ENCODE measurements at regions not wholly inside any gene's neighbourhood (a gene's known extent, or its start where the extent isn't known, plus 50 kb on each side); places are given as distances from the start of the nearest gene placed in this dataset.
"Not testable (repeated sequence)": the region's sequence is repeated elsewhere in the genome, so short reads cannot be mapped to it uniquely, and the experiment has no call there.

DNA sequence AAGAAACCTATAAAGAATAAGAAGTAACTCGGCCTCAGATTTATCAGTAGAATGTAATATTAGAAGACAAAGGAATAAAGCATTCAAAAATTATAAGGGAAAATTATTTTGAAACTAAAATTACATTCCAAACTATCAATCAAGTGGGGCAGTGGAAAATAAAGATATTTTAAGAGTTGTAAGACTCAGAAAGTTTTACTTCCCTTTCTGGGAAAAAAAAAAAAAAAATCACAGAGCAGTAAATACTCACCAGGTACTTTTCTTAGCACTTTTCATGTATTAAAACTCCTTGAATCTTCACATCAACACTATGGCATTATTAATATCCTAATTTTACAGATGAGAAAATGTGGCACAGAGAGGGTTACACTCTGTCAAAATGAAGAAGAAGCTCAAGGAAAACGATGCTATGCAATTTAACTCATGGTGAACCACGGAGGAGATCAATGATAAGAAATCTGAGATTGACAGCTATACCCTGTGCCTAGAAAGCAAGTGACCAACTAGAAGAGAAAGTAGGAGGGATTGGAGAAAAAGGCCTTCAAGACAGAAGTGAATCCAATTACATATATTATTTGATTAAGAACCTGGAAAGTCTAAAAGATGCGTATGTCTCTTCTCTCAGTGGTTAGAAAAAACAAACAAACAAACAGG, 238.9 kb upstream of the ID2 start:
- Histone ChIP-seq H3K79me2 (replicated peaks; ENCODE audit: insufficient read depth, low read length) (no peaks in the 10 kb centered on the region), H3K4me2 (ENCODE audit: low read length) (no peak overlapping the region)

DNA sequence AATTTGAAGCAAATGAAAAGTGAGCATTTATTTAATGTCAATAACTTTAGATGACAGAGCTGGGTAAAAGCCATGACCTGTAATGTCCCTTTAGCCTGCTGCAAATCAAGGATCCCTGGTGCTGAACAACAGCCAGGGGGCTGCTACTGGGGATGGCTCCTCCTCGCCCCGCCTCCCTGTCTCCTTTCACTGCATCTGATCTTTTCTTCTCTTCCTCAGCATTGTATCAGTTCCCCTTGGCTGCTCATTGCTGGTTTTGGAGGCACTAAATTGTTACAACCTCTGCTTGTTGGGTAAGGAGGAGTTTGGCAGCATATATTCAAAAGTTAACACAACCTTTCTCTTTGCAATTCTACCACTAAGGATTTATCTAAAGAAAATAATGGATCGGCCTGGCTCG, 236.3 kb upstream of the ID2 start:
- Histone ChIP-seq H3K27me3 (ENCODE audit: insufficient read depth, low read depth, low read length) (no peaks in the 10 kb centered on the region), H3K4me2 (ENCODE audit: low read length) (no peak overlapping the region), H2AFZ (ENCODE audit: low read depth, low read length) (no peak overlapping the region), H4K20me1 (ENCODE audit: insufficient read depth) (no peaks in the 10 kb centered on the region), H3F3A (ENCODE audit: insufficient read depth, low read length, poor library complexity, severe bottlenecking) (no peaks in the 10 kb centered on the region), H3K36me3 (ENCODE audit: insufficient read depth, low read length) (no peaks in the 10 kb centered on the region), H3K79me2 (replicated peaks; ENCODE audit: insufficient read depth, low read length) (no peaks in the 10 kb centered on the region), H3K9ac (ENCODE audit: low read length) (no peak overlapping the region), H3K4me3 (ENCODE audit: low read length) (no peak overlapping the region), H3K9me2 (ENCODE audit: insufficient read depth, low read length) (no peaks in the 10 kb centered on the region), H3K9me3 (ENCODE audit: low read length) (no peaks in the 10 kb centered on the region), H3K27ac (ENCODE audit: low read length) (no peak overlapping the region)
- no peak for TF ChIP-seq CTCF (IDR thresholded peaks at IDR 0.05; ENCODE audit: poor library complexity, severe bottlenecking)
- TF ChIP-seq MXI1 (conservative IDR thresholded peaks at IDR 0.05; ENCODE audit: poor library complexity, severe bottlenecking) = no peak
- no peak for TF ChIP-seq REST (IDR thresholded peaks at IDR 0.05; ENCODE audit: borderline replicate concordance)
- TF ChIP-seq EZH2 (IDR thresholded peaks at IDR 0.05; ENCODE audit: borderline replicate concordance, insufficient read depth, low read length, poor library complexity, severe bottlenecking) = no peak
- TF ChIP-seq EP300 (conservative IDR thresholded peaks at IDR 0.05; ENCODE audit: poor library complexity, severe bottlenecking) = no peak
- no peak for TF ChIP-seq RAD21 (conservative IDR thresholded peaks at IDR 0.05)
- TF ChIP-seq SMC3 (conservative IDR thresholded peaks at IDR 0.05; ENCODE audit: poor library complexity) = no peak

More for the DNA sequence above, 238.9 kb upstream of the ID2 start:
- TF ChIP-seq POLR2AphosphoS5 (IDR thresholded peaks at IDR 0.05) (no peak), REST (IDR thresholded peaks at IDR 0.05; ENCODE audit: borderline replicate concordance) (no peak), MXI1 (conservative IDR thresholded peaks at IDR 0.05; ENCODE audit: poor library complexity, severe bottlenecking) (no peak), EZH2 (IDR thresholded peaks at IDR 0.05; ENCODE audit: borderline replicate concordance, insufficient read depth, low read length, poor library complexity, severe bottlenecking) (no peak), EP300 (conservative IDR thresholded peaks at IDR 0.05; ENCODE audit: poor library complexity, severe bottlenecking) (no peak), RAD21 (conservative IDR thresholded peaks at IDR 0.05) (no peak), TAF1 (IDR thresholded peaks at IDR 0.05; ENCODE audit: low read depth) (no peak)
- no peaks in the 10 kb centered on the region for H4K20me1 ChIP-seq (ENCODE audit: insufficient read depth)
- no peaks in the 10 kb centered on the region for H3F3A ChIP-seq (ENCODE audit: insufficient read depth, low read length, poor library complexity, severe bottlenecking)
- H3K4me3 ChIP-seq (ENCODE audit: low read length) = no peak overlapping the region
- H3K9me2 ChIP-seq (ENCODE audit: insufficient read depth, low read length) = no peaks in the 10 kb centered on the region
- no peaks in the 10 kb centered on the region for H3K36me3 ChIP-seq (ENCODE audit: insufficient read depth, low read length)
- H2AFZ ChIP-seq (ENCODE audit: low read depth, low read length) = no peak overlapping the region
- H3K9ac ChIP-seq (ENCODE audit: low read length) = no peak overlapping the region
- H3K27ac ChIP-seq (ENCODE audit: low read length) = no peak overlapping the region
- no peaks in the 10 kb centered on the region for H3K27me3 ChIP-seq (ENCODE audit: insufficient read depth, low read depth, low read length)
- H3K9me3 ChIP-seq (ENCODE audit: low read length) = no peaks in the 10 kb centered on the region

DNA sequence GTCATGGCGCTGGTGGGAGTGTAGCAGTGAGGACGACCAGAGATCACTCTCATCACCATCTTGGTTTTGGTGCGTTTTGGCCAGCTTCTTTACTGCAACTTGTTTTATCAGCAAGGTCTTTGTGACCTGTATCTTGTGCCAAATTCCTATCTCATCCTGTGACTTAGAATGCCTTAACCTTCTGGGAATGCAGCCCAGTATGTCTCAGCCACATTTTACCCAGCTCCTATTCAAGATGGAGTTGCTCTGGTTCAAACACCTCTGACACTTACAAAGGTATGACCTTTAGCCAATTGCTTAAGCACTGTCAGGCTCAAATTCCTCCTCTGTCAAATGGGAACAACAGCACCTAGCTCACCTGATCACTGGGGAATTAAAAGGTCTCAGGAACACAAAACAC, 235.1 kb upstream of the ID2 start:
- H4K20me1 ChIP-seq (ENCODE audit: insufficient read depth); H3K79me2 ChIP-seq (replicated peaks; ENCODE audit: insufficient read depth, low read length); H3F3A ChIP-seq (ENCODE audit: insufficient read depth, low read length, poor library complexity, severe bottlenecking); H3K4me3 ChIP-seq (ENCODE audit: low read length); H3K4me2 ChIP-seq (ENCODE audit: low read length); H3K9ac ChIP-seq (ENCODE audit: low read length); H3K27me3 ChIP-seq (ENCODE audit: insufficient read depth, low read depth, low read length); H3K36me3 ChIP-seq (ENCODE audit: insufficient read depth, low read length); H3K9me3 ChIP-seq (ENCODE audit: low read length); H3K27ac ChIP-seq (ENCODE audit: low read length); H3K9me2 ChIP-seq (ENCODE audit: insufficient read depth, low read length); H2AFZ ChIP-seq (ENCODE audit: low read depth, low read length): not testable (repeated sequence)

All from neural cell (in vitro differentiated cells).